ENCODE measurements at regions not wholly inside any gene's neighbourhood (a gene's known extent, or its start where the extent isn't known, plus 50 kb on each side); places are given as distances from the start of the nearest gene placed in this dataset.
"Not testable (repeated sequence)": the region's sequence is repeated elsewhere in the genome, so short reads cannot be mapped to it uniquely, and the experiment has no call there.

DNA sequence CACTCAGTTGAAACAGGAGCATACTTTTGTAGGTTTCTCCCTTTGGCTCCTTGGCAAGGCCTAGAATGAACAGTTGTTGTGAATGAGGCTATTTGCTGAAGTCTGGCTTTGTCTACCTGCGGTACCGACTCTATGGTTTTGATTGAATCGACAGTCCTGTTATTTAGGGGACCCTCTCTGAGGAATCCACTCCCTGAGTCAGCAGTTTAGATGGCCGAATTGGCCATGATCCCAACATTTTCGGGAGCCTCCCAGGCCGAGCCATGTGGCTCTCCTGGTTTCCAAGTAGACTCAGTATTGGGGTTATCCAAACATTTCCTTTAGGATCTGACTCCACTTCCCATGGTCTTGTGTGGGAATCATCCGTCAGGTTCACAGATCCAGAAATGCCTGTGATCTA is 394.8 kb upstream of the MAF start:
- H3K4me1 Mint-ChIP-seq, result no peaks in the 10 kb centered on the region
- H3K9me3 Mint-ChIP-seq, result peaks cover 0 to 5% (median 0%) of the 10 kb centered on the region in 6 donors
- peaks cover 0 to 4% (median 0%) of the 10 kb centered on the region in 3 donors for H3K36me3 Mint-ChIP-seq
- no peak overlapping the region for H3K4me3 Mint-ChIP-seq
- no peak overlapping the region for H3K27ac Mint-ChIP-seq
- H3K27me3 Mint-ChIP-seq (ENCODE audit: low read depth in 3 of 3), result peaks cover 0 to 2% (median 0%) of the 10 kb centered on the region in 3 donors
- no peak for DNase-seq

DNA sequence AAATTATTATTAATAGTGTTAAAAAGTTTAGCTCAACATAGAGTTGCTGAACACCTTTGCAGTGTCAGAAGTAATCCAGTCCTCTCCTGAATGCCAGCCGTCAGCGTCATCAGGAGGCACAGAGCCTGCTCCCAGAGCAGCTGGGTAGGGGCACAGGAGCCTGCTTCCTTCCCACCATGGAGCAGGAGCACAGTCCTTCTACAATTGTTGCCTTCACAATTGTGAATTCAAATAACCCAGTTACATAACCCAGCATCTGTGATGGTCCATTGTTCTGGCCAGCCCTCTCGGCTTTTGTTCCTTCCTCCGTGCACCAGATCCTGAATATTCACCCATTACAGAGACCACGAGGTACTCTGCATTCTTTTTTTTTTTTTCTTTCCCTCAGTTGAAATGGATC is 393.9 kb upstream of the MAF start:
- H3K36me3 Mint-ChIP-seq, result peaks cover 0 to 4% (median 0%) of the 10 kb centered on the region in 3 donors
- no peak for DNase-seq
- H3K4me3 Mint-ChIP-seq, result no peak overlapping the region
- H3K9me3 Mint-ChIP-seq, result peaks cover 0 to 5% (median 0%) of the 10 kb centered on the region in 6 donors
- peaks cover 0 to 2% (median 0%) of the 10 kb centered on the region in 3 donors for H3K27me3 Mint-ChIP-seq (ENCODE audit: low read depth in 3 of 3)
- no peaks in the 10 kb centered on the region for H3K4me1 Mint-ChIP-seq
- H3K27ac Mint-ChIP-seq, result no peak overlapping the region

DNA sequence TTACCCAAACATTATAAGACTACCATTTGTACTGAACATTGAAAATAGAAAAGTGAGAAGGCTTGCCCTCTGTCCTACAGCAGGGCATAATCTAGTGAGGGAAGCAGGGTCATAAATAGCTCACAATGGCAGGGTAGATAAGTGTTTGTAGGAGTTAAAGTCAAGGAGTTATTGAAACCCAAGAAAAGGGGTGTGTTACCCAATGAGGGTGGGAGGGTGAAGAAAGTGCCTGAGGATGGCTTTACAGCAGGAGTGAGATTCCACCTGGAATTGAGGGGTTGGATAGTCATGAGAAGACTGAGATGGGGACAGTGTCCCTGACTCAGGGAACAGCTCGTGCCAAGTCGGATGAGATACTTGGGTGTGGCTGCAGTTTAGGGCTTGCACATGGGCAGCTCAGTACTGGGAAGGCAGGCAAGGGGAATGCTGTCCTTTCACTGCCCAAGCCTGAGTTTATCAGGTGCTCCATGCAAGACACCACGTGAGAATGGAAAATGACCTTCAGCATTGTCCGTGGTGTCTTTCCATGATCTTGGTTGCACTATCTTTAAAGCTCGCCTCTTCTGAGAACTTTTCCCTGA is 393.2 kb upstream of the MAF start:
- Mint-ChIP-seq H3K4me3 (no peak overlapping the region), H3K27me3 (ENCODE audit: low read depth in 3 of 3) (no peaks in the 10 kb centered on the region), H3K4me1 (no peaks in the 10 kb centered on the region), H3K27ac (no peak overlapping the region), H3K9me3 (peaks cover 0 to 5% (median 0%) of the 10 kb centered on the region in 6 donors), H3K36me3 (peaks cover 0 to 4% (median 0%) of the 10 kb centered on the region in 3 donors)
- no peak for DNase-seq

DNA sequence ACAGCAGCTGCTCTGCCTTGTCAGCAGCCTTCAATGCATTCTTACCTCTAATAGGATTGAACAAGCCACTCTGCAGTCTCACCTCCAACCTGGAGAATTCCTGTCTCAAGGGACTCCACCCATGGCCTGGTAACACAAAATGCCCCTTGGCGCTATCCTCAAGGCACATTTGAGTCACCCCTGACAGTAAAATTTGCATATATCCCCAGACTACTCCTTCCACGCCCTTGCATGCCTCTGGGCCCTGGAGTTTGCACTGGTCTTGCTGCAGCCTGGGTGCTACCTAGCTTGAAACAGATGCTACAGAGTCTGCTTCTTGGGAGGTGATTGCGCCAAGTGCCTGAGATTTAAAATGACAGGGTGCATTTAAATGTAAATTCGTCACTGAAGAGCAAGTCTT is 391.4 kb upstream of the MAF start:
- no peak overlapping the region for H3K27ac Mint-ChIP-seq
- no peak overlapping the region for H3K4me3 Mint-ChIP-seq
- DNase-seq, result no peak
- H3K36me3 Mint-ChIP-seq, result peaks cover 0 to 4% (median 0%) of the 10 kb centered on the region in 3 donors
- H3K4me1 Mint-ChIP-seq, result no peaks in the 10 kb centered on the region
- peaks cover 0 to 2% (median 0%) of the 10 kb centered on the region in 3 donors for H3K27me3 Mint-ChIP-seq (ENCODE audit: low read depth in 3 of 3)
- peaks cover 0 to 2% (median 0%) of the 10 kb centered on the region in 6 donors for H3K9me3 Mint-ChIP-seq

DNA sequence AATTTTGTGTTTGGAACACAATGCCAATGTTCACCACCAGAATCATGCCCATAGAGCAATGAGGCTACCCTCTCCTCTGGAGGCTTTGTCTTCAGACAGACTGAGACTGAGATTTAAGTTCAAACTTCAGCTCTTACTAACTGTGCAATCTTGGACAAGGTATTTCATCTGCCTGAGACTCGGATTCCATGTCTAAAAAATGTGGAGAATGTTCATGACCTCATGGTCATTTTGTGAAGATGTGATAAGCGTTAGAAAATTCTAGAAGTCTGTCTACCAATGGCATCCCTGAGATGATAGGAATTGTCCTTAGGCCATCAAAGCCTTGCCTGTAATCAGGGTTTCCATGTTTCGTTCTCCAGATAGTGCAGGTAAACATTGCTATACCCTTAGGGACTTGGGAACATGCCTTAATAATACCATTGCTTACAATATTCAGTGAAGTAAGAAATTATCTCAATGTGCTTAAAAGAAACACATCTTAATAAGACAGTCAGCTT is 388.2 kb upstream of the MAF start:
- Mint-ChIP-seq H3K4me3 (no peak overlapping the region), H3K27ac (no peak overlapping the region), H3K9me3 (peaks cover 0 to 2% (median 0%) of the 10 kb centered on the region in 6 donors), H3K36me3 (peaks cover 0 to 4% (median 0%) of the 10 kb centered on the region in 3 donors), H3K27me3 (ENCODE audit: low read depth in 3 of 3) (peaks cover 0 to 2% (median 2%) of the 10 kb centered on the region in 3 donors), H3K4me1 (no peaks in the 10 kb centered on the region)
- no peak for DNase-seq

DNA sequence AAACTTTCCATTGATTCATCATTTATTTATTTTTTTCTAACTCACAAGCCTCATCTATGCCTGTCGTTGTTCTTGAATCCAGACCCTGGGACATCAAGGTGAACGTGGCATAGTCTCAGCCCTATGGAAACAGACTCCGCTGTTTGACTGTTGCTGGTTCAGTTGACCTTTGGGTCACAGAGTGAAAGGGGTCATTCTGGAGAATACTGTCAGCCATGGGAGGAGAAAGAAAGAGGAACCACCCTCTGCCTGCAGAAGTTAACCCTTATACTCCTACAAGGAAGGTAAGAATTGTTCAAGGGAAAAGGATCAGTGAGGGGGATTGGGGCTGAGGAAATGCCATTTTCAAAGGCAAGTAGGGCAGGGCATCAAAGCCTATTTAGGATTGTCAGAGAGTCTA is 387.6 kb upstream of the MAF start:
- no peak overlapping the region for H3K4me3 Mint-ChIP-seq
- no peak overlapping the region for H3K27ac Mint-ChIP-seq
- H3K36me3 Mint-ChIP-seq, result peaks cover 0 to 4% (median 0%) of the 10 kb centered on the region in 3 donors
- H3K27me3 Mint-ChIP-seq (ENCODE audit: low read depth in 3 of 3), result peaks cover 0 to 2% (median 2%) of the 10 kb centered on the region in 3 donors
- no peaks in the 10 kb centered on the region for H3K4me1 Mint-ChIP-seq
- peaks cover 0 to 2% (median 0%) of the 10 kb centered on the region in 6 donors for H3K9me3 Mint-ChIP-seq
- DNase-seq, result no peak

DNA sequence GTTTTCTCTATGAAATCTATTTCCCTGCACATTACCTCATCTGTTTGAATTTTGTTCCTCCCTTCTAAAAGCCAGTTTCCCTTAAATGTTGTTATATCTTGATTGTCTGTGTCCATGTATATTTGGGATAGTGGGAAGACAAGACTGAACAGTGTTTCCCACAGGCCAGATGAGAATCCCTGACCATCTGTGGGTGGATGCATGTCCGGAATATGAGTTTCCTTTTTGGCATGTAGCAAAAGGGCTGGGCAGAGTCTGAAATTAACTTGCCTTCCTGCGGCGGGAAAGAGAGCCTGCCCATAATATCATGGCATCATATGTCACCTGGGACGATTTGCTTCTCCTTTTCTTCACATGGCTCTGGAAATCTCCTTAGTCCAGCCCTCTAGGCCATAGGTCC is 385.8 kb upstream of the MAF start:
- Mint-ChIP-seq H3K9me3 (no peaks in the 10 kb centered on the region), H3K27ac (no peak overlapping the region), H3K4me1 (no peaks in the 10 kb centered on the region), H3K36me3 (peaks cover 0 to 2% (median 0%) of the 10 kb centered on the region in 3 donors), H3K4me3 (no peak overlapping the region), H3K27me3 (ENCODE audit: low read depth in 3 of 3) (peaks cover 0 to 2% (median 2%) of the 10 kb centered on the region in 3 donors)
- DNase-seq, result no peak

DNA sequence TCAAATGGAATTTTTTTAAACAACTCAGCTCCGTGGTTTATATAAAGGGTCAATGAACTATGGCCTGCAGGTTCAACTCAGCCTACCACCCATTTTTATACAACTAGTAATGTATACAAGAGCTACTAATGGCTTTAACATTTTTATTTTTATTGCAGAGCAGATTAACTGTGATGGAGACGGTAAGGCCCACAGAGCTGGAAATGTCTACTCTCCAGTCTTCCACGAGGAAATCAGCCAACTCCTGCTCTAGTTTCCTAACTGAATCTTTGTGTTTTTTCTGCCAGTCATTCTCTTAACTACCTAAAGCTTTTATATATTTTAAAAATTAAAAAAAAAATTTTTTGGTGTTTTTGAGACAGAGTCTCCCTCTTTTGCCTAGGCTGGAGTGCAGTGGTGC is 385.1 kb upstream of the MAF start:
- peaks cover 0 to 2% (median 2%) of the 10 kb centered on the region in 3 donors for H3K27me3 Mint-ChIP-seq (ENCODE audit: low read depth in 3 of 3)
- no peaks in the 10 kb centered on the region for H3K4me1 Mint-ChIP-seq
- H3K36me3 Mint-ChIP-seq, result no peaks in the 10 kb centered on the region

DNA sequence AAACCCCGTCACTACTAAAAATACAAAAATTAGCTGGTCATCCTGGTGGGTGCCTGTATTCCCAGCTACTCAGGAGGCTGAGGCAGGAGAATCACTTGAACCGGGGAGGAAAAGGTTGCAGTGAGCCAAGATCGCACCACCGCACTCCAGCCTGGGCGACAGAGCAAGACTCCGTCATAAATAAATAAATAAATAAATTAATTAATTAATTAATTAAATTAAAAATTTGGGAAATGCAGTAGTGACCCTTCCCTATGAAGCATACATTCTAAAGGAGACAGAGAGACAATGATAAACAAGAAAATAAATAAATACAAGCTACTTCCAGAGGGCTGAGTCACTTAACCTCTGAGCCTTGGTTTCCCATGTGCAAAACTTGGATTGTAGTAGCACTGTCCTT is 383.6 kb upstream of the MAF start:
- not testable (repeated sequence) for H3K27ac Mint-ChIP-seq; H3K36me3 Mint-ChIP-seq; H3K9me3 Mint-ChIP-seq; H3K27me3 Mint-ChIP-seq (ENCODE audit: low read depth in 3 of 3); DNase-seq; H3K4me3 Mint-ChIP-seq; H3K4me1 Mint-ChIP-seq

More for the DNA sequence above, 385.1 kb upstream of the MAF start:
- no peaks in the 10 kb centered on the region for H3K9me3 Mint-ChIP-seq
- no peak overlapping the region for H3K4me3 Mint-ChIP-seq
- no peak overlapping the region for H3K27ac Mint-ChIP-seq
- no peak for DNase-seq

DNA sequence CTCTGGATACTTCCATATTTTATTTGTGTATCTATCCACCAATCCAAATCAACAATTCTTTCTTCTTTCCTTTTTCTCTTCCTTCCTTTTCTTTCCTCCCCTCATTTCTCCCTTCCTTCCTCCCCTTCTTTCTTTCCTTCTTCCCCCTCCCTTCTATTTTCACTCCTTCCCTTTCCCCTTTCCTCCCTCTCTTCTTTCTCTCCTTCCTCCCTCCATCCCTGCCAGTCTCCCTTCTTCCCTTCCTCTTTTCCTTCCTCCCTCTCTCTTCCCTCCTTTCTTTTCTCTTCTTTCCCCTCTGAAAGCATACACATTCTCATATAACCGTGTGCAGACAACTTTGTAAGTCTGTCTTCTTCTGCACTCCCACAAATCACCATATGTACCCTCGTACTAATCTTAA is 382.3 kb upstream of the MAF start:
- H3K27ac Mint-ChIP-seq, result no peak overlapping the region
- peaks cover 2% of the 10 kb centered on the region in 3 donors for H3K27me3 Mint-ChIP-seq (ENCODE audit: low read depth in 3 of 3)
- H3K4me1 Mint-ChIP-seq, result no peaks in the 10 kb centered on the region
- H3K9me3 Mint-ChIP-seq, result no peaks in the 10 kb centered on the region
- DNase-seq, result no peak
- no peak overlapping the region for H3K4me3 Mint-ChIP-seq
- H3K36me3 Mint-ChIP-seq, result no peaks in the 10 kb centered on the region

DNA sequence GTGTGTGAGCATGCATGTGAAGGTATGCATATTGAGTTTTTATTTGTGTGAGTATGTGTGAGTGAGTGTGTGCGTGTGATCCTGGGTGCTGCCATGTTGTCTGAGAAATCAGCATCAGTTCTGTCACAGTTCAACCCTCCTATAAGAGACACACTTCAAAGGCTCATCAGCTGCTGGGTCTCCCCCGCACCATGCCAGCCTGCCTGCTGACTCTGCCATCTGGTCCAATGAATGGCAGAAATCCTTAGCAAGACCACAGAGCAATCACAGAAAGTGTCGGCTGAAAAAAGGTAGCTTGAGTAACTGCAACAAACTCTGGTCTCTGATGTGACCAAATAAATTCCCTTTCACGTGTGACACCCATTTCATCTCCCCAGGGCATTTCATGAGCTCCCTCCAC is 381.8 kb upstream of the MAF start:
- no peaks in the 10 kb centered on the region for H3K4me1 Mint-ChIP-seq
- no peaks in the 10 kb centered on the region for H3K9me3 Mint-ChIP-seq
- no peak for DNase-seq
- no peak overlapping the region for H3K4me3 Mint-ChIP-seq
- H3K27me3 Mint-ChIP-seq (ENCODE audit: low read depth in 3 of 3), result peaks cover 2% of the 10 kb centered on the region in 3 donors
- no peaks in the 10 kb centered on the region for H3K36me3 Mint-ChIP-seq
- no peak overlapping the region for H3K27ac Mint-ChIP-seq

DNA sequence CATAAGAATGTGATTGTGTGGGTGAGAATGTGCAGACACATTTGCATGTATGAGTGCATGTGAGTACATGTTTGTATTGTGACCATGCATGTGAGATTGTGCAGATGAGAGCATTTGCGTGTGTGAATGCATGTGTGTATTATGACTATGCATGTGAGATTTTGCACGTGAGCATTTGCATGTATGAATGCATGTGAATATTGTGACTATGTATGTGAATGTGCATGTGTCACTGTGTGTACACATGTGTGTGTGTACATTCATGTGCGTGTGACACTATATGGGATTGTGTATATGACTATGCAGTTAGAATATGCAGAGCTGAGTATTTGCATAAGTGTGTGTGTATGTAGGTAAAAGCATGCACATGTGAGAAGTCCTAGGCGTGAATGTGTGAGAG is 381.3 kb upstream of the MAF start:
- H3K36me3 Mint-ChIP-seq, result no peaks in the 10 kb centered on the region
- DNase-seq, result no peak
- H3K27me3 Mint-ChIP-seq (ENCODE audit: low read depth in 3 of 3), result peaks cover 2% of the 10 kb centered on the region in 3 donors
- H3K4me1 Mint-ChIP-seq, result no peaks in the 10 kb centered on the region
- H3K4me3 Mint-ChIP-seq, result no peak overlapping the region
- H3K9me3 Mint-ChIP-seq, result no peaks in the 10 kb centered on the region
- H3K27ac Mint-ChIP-seq, result no peak overlapping the region

DNA sequence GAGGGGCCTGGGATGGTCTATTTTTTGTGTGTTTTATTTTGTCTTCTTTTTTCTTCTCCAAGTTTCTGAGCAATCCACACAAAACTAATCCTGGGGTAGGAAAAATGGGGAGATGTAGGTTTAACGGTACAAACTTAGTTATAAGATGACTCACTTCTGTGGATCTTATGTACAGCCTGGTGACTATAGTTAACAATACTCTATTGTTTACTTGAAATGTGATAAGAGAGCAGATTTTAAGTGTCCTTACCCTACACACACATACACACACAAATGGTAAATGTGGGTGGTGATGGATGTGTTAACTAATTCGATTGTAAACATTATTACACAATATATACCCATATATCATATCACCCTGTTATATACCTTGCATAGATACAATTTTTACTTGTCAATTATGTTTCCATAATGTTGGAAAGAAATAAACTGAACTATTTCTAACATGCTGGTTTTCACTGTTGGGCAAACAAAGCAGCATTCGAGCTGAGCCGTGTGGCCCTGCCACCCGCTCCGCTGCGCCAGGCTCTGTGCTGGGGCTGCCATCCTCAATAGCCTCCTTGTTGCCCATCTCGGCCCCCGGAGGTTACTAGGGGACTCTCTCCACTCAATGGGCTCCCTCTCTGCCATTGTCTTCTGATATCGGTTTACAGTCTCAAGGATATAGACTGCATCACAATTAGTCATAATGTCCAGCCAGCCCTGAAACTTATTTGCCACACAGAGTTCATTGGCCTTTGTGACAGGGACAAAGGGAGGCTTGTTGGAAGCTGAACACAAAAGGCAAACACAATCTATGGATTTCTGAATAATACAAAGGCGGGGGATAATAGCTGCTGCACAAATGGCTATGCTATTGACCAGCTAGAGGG is 380.3 kb upstream of the MAF start:
- H3K9me3 Mint-ChIP-seq, result no peaks in the 10 kb centered on the region
- H3K4me1 Mint-ChIP-seq, result no peaks in the 10 kb centered on the region

More for the DNA sequence above, 380.3 kb upstream of the MAF start:
- peaks cover 2% of the 10 kb centered on the region in 3 donors for H3K27me3 Mint-ChIP-seq (ENCODE audit: low read depth in 3 of 3)
- no peak overlapping the region for H3K27ac Mint-ChIP-seq
- H3K4me3 Mint-ChIP-seq, result no peak overlapping the region
- H3K36me3 Mint-ChIP-seq, result no peaks in the 10 kb centered on the region
- DNase-seq, result no peak
